Heart left ventricle (tissue), 16 donors: ENCODE measurements at regions not wholly inside any gene's neighbourhood (a gene's known extent, or its start where the extent isn't known, plus 50 kb on each side); places are given as distances from the start of the nearest gene placed in this dataset.

ENCODE experiments used
- ATAC-seq, 4 donors: fragments of 200-7000 bp; cut with Tn5 transposase; one replicate each; pipeline ENCODE4 v1.9.1; 2020 to 2022; ENCODE audit warnings: moderate library complexity in 4 of 4, mild to moderate bottlenecking in 3 of 4, moderate number of reproducible peaks in 1 of 4
- DNase-seq, 5 donors: peaks; one replicate each; pipeline ENCODE4 v3.0.0-alpha.2; 2020
- H3K27ac ChIP-seq, 12 donors: fragments of 200-600 bp; sonication (generic) in 4 of 12; one replicate each; pipeline versions ENCODE4 v1.5.0 to v1.8.0; 2016 to 2022; ENCODE audit warnings: mild to moderate bottlenecking in 2 of 12
- H3K27me3 ChIP-seq, 9 donors: fragments of 200-600 bp; sonication (generic) in 2 of 9; one replicate each; pipeline versions ENCODE4 v1.5.1 to v1.8.0; 2016 to 2022; ENCODE audit warnings: mild to moderate bottlenecking in 3 of 9
- H3K36me3 ChIP-seq, 9 donors: fragments of 200-600 bp; sonication (generic) in 2 of 9; one replicate each; pipeline versions ENCODE4 v1.5.0 to v1.8.0; 2018 to 2022; ENCODE audit warnings: mild to moderate bottlenecking in 2 of 9
- H3K4me1 ChIP-seq, 12 donors: fragments of 200-600 bp; sonication (generic) in 4 of 12; one replicate each; pipeline versions ENCODE4 v1.5.0 to v1.8.0; 2016 to 2022; ENCODE audit warnings: mild to moderate bottlenecking in 3 of 12
- H3K4me3 ChIP-seq, 12 donors: fragments of 200-600 bp; sonication (generic) in 4 of 12; one replicate each; pipeline versions ENCODE4 v1.5.0 to v1.8.0; 2017 to 2022; ENCODE audit warnings: mild to moderate bottlenecking in 9 of 12, moderate library complexity in 4 of 12
- H3K9me3 ChIP-seq, 12 donors: fragments of 200-600 bp; sonication (generic) in 4 of 12; one replicate each; pipeline versions ENCODE4 v1.5.0 to v1.8.0; 2016 to 2022; ENCODE audit warnings: mild to moderate bottlenecking in 1 of 12
- CTCF ChIP-seq, 12 donors: fragments of 200-600 bp; sonication (generic) in 4 of 12; IDR thresholded peaks; one replicate each; pipeline versions ENCODE4 v1.5.0 to v1.8.0; 2018 to 2022; ENCODE audit warnings: antibody characterized with exemption in 12 of 12, mild to moderate bottlenecking in 5 of 12
- POLR2A ChIP-seq, 2 donors: fragments of 450-650 bp; IDR thresholded peaks; one replicate each; pipeline ENCODE4 v1.6.1; 2017; ENCODE audit warnings: antibody characterized with exemption in 2 of 2, mild to moderate bottlenecking in 2 of 2, moderate library complexity in 2 of 2
- WGBS, 4 donors: extraction: QIAGEN DNeasy Blood & Tissue Kit in 2 of 4; methylation state at CpG; one replicate each; pipeline versions ENCODE4 v1.1.5 to v1.1.7; 2013 to 2018; 5-methylcytosine and 5-hydroxymethylcytosine counted together
- intact Hi-C, 10 donors: fragments of 100-400 bp; cut with DNase I; formaldehyde crosslinking; loops; one replicate each; pipeline versions ENCODE4 v1.11.1 to v1.14.2; 2022
- donor health status: ischemic (EF 13 %, LVEDD 7.1; RV severe dilation, severe dysfunction).
- donor health status: healthy with polysubstance abuse.
- donor health status: DM: no; HTN: yes; CAD: no.
- donor health status: DM: no; HTN: no; CAD: no.
- donor health status: ischemic (EF 25% LVEDD 6.9; RV normal size, moderate dysfunction).
- donor health status: ischemic (EF 25% LVEDD 5.7; RV mildly dilated, moderate dysfunction).
- donor health status: healthy.
- donor health status: DM: yes; HTN: yes; CAD: no.
- donor health status: ischemic (EF 35%, LVEDD 5.7; RV mildly dilated, moderate dysfunction).
- donor health status: nonischemic (EF 11% LVEDD 7.7; RV severe dilation, severe dysfunction).
- donor health status: DM: yes; HTN: yes; CAD: no.
- donor health status: PGD.
- donor health status: ischemic (EF 29% LVEDD 5.4; RV normal size, mild dysfunction).
- donor health status: nonischemic (EF 23%, LVEDD 6.1; RV moderate dilation, normal function).

- no peak for DNase-seq
- no peaks in the 10 kb centered on the region for H3K36me3 ChIP-seq
- no peaks in the 10 kb centered on the region for H3K4me1 ChIP-seq
- H3K9me3 ChIP-seq, result peaks cover 0 to 17% (median 12%) of the 10 kb centered on the region in 12 donors
- H3K4me3 ChIP-seq, result no peak overlapping the region
- no peaks in the 10 kb centered on the region for H3K27me3 ChIP-seq
- no peak for TF ChIP-seq CTCF (IDR thresholded peaks at IDR 0.05)
- TF ChIP-seq POLR2A (IDR thresholded peaks at IDR 0.05), result no peak
- intact Hi-C loops, result no loop called here
- no peak for ATAC-seq
- H3K27ac ChIP-seq, result no peak overlapping the region
Measured at GRCh38 chr4:129598582-129598981, 502.6 kb downstream of the C4orf33 start.

GRCh38 chr4:129600898-129601297 is 504.9 kb downstream of the C4orf33 start:
- intact Hi-C loops, result no loop called here
- no peak for ATAC-seq
- no peak for DNase-seq
- WGBS, 4 donors, result 72 to 82% (median 77%) methylated on average over 5 of the region's 5 CpGs
- Histone ChIP-seq H3K27me3 (no peaks in the 10 kb centered on the region), H3K4me1 (no peaks in the 10 kb centered on the region), H3K4me3 (no peak overlapping the region), H3K27ac (no peak overlapping the region), H3K9me3 (no peaks in the 10 kb centered on the region), H3K36me3 (no peaks in the 10 kb centered on the region)
- TF ChIP-seq CTCF (IDR thresholded peaks at IDR 0.05) (no peak), POLR2A (IDR thresholded peaks at IDR 0.05) (no peak)

GRCh38 chr4:129602447-129602846 is 506.5 kb downstream of the C4orf33 start:
- no peaks in the 10 kb centered on the region for H3K4me1 ChIP-seq
- no peaks in the 10 kb centered on the region for H3K27me3 ChIP-seq
- no peak for DNase-seq
- no peaks in the 10 kb centered on the region for H3K36me3 ChIP-seq
- no peak overlapping the region for H3K4me3 ChIP-seq
- no peak for ATAC-seq
- TF ChIP-seq POLR2A (IDR thresholded peaks at IDR 0.05), result no peak
- TF ChIP-seq CTCF (IDR thresholded peaks at IDR 0.05), result no peak
- intact Hi-C loops, result no loop called here
- 91 to 100% (median 93%) methylated on average over 1 of the region's 1 CpG for WGBS, 4 donors
- no peak overlapping the region for H3K27ac ChIP-seq
- no peaks in the 10 kb centered on the region for H3K9me3 ChIP-seq

- intact Hi-C loops, result no loop called here
- Histone ChIP-seq H3K9me3 (no peaks in the 10 kb centered on the region), H3K27me3 (no peaks in the 10 kb centered on the region), H3K36me3 (no peaks in the 10 kb centered on the region), H3K4me1 (no peaks in the 10 kb centered on the region), H3K4me3 (no peak overlapping the region), H3K27ac (no peak overlapping the region)
- WGBS, 4 donors, result 74 to 79% (median 78%) methylated on average over 4 of the region's 4 CpGs
- no peak for ATAC-seq
- no peak for DNase-seq
- TF ChIP-seq POLR2A (IDR thresholded peaks at IDR 0.05) (no peak), CTCF (IDR thresholded peaks at IDR 0.05) (no peak)
Measured at GRCh38 chr4:129603241-129603931, 507.4 kb downstream of the C4orf33 start.
